Heart left ventricle (tissue), 16 donors: ENCODE measurements at regions not wholly inside any gene's neighbourhood (a gene's known extent, or its start where the extent isn't known, plus 50 kb on each side); places are given as distances from the start of the nearest gene placed in this dataset.

Source experiments
- ATAC-seq, 4 donors: fragments of 200-7000 bp; cut with Tn5 transposase; one replicate each; pipeline ENCODE4 v1.9.1; 2020 to 2022; ENCODE audit warnings: moderate library complexity in 4 of 4, mild to moderate bottlenecking in 3 of 4, moderate number of reproducible peaks in 1 of 4
- DNase-seq, 5 donors: peaks; one replicate each; pipeline ENCODE4 v3.0.0-alpha.2; 2020
- H3K27ac ChIP-seq, 12 donors: fragments of 200-600 bp; sonication (generic) in 4 of 12; one replicate each; pipeline versions ENCODE4 v1.5.0 to v1.8.0; 2016 to 2022; ENCODE audit warnings: mild to moderate bottlenecking in 2 of 12
- H3K27me3 ChIP-seq, 9 donors: fragments of 200-600 bp; sonication (generic) in 2 of 9; one replicate each; pipeline versions ENCODE4 v1.5.1 to v1.8.0; 2016 to 2022; ENCODE audit warnings: mild to moderate bottlenecking in 3 of 9
- H3K36me3 ChIP-seq, 9 donors: fragments of 200-600 bp; sonication (generic) in 2 of 9; one replicate each; pipeline versions ENCODE4 v1.5.0 to v1.8.0; 2018 to 2022; ENCODE audit warnings: mild to moderate bottlenecking in 2 of 9
- H3K4me1 ChIP-seq, 12 donors: fragments of 200-600 bp; sonication (generic) in 4 of 12; one replicate each; pipeline versions ENCODE4 v1.5.0 to v1.8.0; 2016 to 2022; ENCODE audit warnings: mild to moderate bottlenecking in 3 of 12
- H3K4me3 ChIP-seq, 12 donors: fragments of 200-600 bp; sonication (generic) in 4 of 12; one replicate each; pipeline versions ENCODE4 v1.5.0 to v1.8.0; 2017 to 2022; ENCODE audit warnings: mild to moderate bottlenecking in 9 of 12, moderate library complexity in 4 of 12
- H3K9me3 ChIP-seq, 12 donors: fragments of 200-600 bp; sonication (generic) in 4 of 12; one replicate each; pipeline versions ENCODE4 v1.5.0 to v1.8.0; 2016 to 2022; ENCODE audit warnings: mild to moderate bottlenecking in 1 of 12
- CTCF ChIP-seq, 12 donors: fragments of 200-600 bp; sonication (generic) in 4 of 12; IDR thresholded peaks; one replicate each; pipeline versions ENCODE4 v1.5.0 to v1.8.0; 2018 to 2022; ENCODE audit warnings: antibody characterized with exemption in 12 of 12, mild to moderate bottlenecking in 5 of 12
- POLR2A ChIP-seq, 2 donors: fragments of 450-650 bp; IDR thresholded peaks; one replicate each; pipeline ENCODE4 v1.6.1; 2017; ENCODE audit warnings: antibody characterized with exemption in 2 of 2, mild to moderate bottlenecking in 2 of 2, moderate library complexity in 2 of 2
- WGBS, 4 donors: extraction: QIAGEN DNeasy Blood & Tissue Kit in 2 of 4; methylation state at CpG; one replicate each; pipeline versions ENCODE4 v1.1.5 to v1.1.7; 2013 to 2018; 5-methylcytosine and 5-hydroxymethylcytosine counted together
- intact Hi-C, 10 donors: fragments of 100-400 bp; cut with DNase I; formaldehyde crosslinking; loops; one replicate each; pipeline versions ENCODE4 v1.11.1 to v1.14.2; 2022
- donor health status: ischemic (EF 13 %, LVEDD 7.1; RV severe dilation, severe dysfunction).
- donor health status: healthy with polysubstance abuse.
- donor health status: DM: no; HTN: yes; CAD: no.
- donor health status: DM: no; HTN: no; CAD: no.
- donor health status: ischemic (EF 25% LVEDD 6.9; RV normal size, moderate dysfunction).
- donor health status: ischemic (EF 25% LVEDD 5.7; RV mildly dilated, moderate dysfunction).
- donor health status: healthy.
- donor health status: DM: yes; HTN: yes; CAD: no.
- donor health status: ischemic (EF 35%, LVEDD 5.7; RV mildly dilated, moderate dysfunction).
- donor health status: nonischemic (EF 11% LVEDD 7.7; RV severe dilation, severe dysfunction).
- donor health status: DM: yes; HTN: yes; CAD: no.
- donor health status: PGD.
- donor health status: ischemic (EF 29% LVEDD 5.4; RV normal size, mild dysfunction).
- donor health status: nonischemic (EF 23%, LVEDD 6.1; RV moderate dilation, normal function).

- intact Hi-C loops = no loop called here
These were observed 361.9 kb upstream of the CDH6 start for GRCh38 chr5:30831605-30832004.

GRCh38 chr5:30831123-30831522 is 362.4 kb upstream of the CDH6 start:
- H3K4me3 ChIP-seq = no peak overlapping the region
- TF ChIP-seq POLR2A (IDR thresholded peaks at IDR 0.05) (no peak), CTCF (IDR thresholded peaks at IDR 0.05) (no peak)
- H3K9me3 ChIP-seq = peaks cover 0 to 9% (median 0%) of the 10 kb centered on the region in 12 donors
- DNase-seq (no peak), ATAC-seq (no peak)
- intact Hi-C loops = no loop called here
- WGBS, 4 donors = 51 to 66% (median 59%) methylated on average over 3 of the region's 3 CpGs
- no peak overlapping the region for H3K27ac ChIP-seq
- H3K27me3 ChIP-seq = no peaks in the 10 kb centered on the region
- peaks cover 0 to 11% (median 2%) of the 10 kb centered on the region in 12 donors for H3K4me1 ChIP-seq
- H3K36me3 ChIP-seq = no peaks in the 10 kb centered on the region

More at GRCh38 chr5:30831605-30832004, 361.9 kb upstream of the CDH6 start:
- Histone ChIP-seq H3K36me3 (no peaks in the 10 kb centered on the region), H3K9me3 (peaks cover 0 to 9% (median 0%) of the 10 kb centered on the region in 12 donors), H3K4me1 (peaks cover 0 to 11% (median 2%) of the 10 kb centered on the region in 12 donors), H3K27me3 (no peaks in the 10 kb centered on the region), H3K4me3 (no peak overlapping the region), H3K27ac (no peak overlapping the region)
- no peak for ATAC-seq
- no peak for DNase-seq
- TF ChIP-seq CTCF (IDR thresholded peaks at IDR 0.05) (no peak), POLR2A (IDR thresholded peaks at IDR 0.05) (no peak)
- WGBS, 4 donors = 19 to 41% (median 29%) methylated on average over 1 of the region's 1 CpG

GRCh38 chr5:30811298-30811697 is 382.2 kb upstream of the CDH6 start:
- TF ChIP-seq POLR2A (IDR thresholded peaks at IDR 0.05) (no peak), CTCF (IDR thresholded peaks at IDR 0.05) (no peak)
- ATAC-seq (no peak), DNase-seq (no peak)
- H3K4me3 ChIP-seq = no peak overlapping the region
- H3K9me3 ChIP-seq = peaks cover 0 to 5% (median 0%) of the 10 kb centered on the region in 12 donors
- H3K36me3 ChIP-seq = no peaks in the 10 kb centered on the region
- H3K27me3 ChIP-seq = no peaks in the 10 kb centered on the region
- intact Hi-C loops = no loop called here
- WGBS, 4 donors = 86 to 88% (median 88%) methylated on average over 3 of the region's 3 CpGs
- H3K4me1 ChIP-seq = no peaks in the 10 kb centered on the region
- no peak overlapping the region for H3K27ac ChIP-seq

- no peak overlapping the region for H3K4me3 ChIP-seq
- WGBS, 4 donors = 69 to 73% (median 72%) methylated on average over 1 of the region's 1 CpG
- H3K27ac ChIP-seq = no peak overlapping the region
- no peaks in the 10 kb centered on the region for H3K36me3 ChIP-seq
- intact Hi-C loops = loop anchor here in 3 of 10 donors (10.0 kb wide), 1 partner anchor 425 kb away; no protein-coding TSS in a partner anchor
- TF ChIP-seq CTCF (IDR thresholded peaks at IDR 0.05) = no peak
- no peak for TF ChIP-seq POLR2A (IDR thresholded peaks at IDR 0.05)
- no peak for ATAC-seq
- no peaks in the 10 kb centered on the region for H3K27me3 ChIP-seq
- H3K9me3 ChIP-seq = no peaks in the 10 kb centered on the region
- H3K4me1 ChIP-seq = no peaks in the 10 kb centered on the region
- DNase-seq = no peak
These were observed 383.6 kb upstream of the CDH6 start for GRCh38 chr5:30809933-30810332.
